GM23338 (cell line): ENCODE measurements at regions not wholly inside any gene's neighbourhood (a gene's known extent, or its start where the extent isn't known, plus 50 kb on each side); places are given as distances from the start of the nearest gene placed in this dataset.

ENCODE experiments used
- ATAC-seq: fragments of 200-7000 bp; cut with Tn5 transposase; 3 replicates; pipeline ENCODE4 v1.9.1; 2020
- DNase-seq: peaks from one replicate; pipeline ENCODE4 v3.0.0-alpha.2; 2015; ENCODE audit warnings: low spot score
- H2AFZ ChIP-seq: fragments of 200-600 bp; sonication (generic); 2 replicates; pipeline ENCODE4 v1.8.0; 2016; ENCODE audit warnings: antibody characterized with exemption, mild to moderate bottlenecking, moderate library complexity
- H3F3A ChIP-seq: fragments of 200-600 bp; sonication (generic); replicated peaks from 2 replicates; pipeline ENCODE4 v1.8.0; 2017; ENCODE audit warnings: antibody characterized with exemption, mixed run types, low read depth
- H3K27ac ChIP-seq: fragments of 200-600 bp; sonication (generic); 2 replicates; pipeline ENCODE4 v1.6.1; 2016; ENCODE audit warnings: low read depth
- H3K27me3 ChIP-seq: fragments of 200-600 bp; sonication (generic); 2 replicates; pipeline ENCODE4 v1.8.0; 2016; ENCODE audit warnings: mild to moderate bottlenecking, mixed run types, moderate library complexity; ENCODE audit not compliant: insufficient read depth
- H3K36me3 ChIP-seq: fragments of 200-600 bp; sonication (generic); 2 replicates; pipeline ENCODE4 v1.8.0; 2016; ENCODE audit warnings: mild to moderate bottlenecking; ENCODE audit not compliant: insufficient read depth
- H3K4me1 ChIP-seq: fragments of 200-600 bp; sonication (generic); 2 replicates; pipeline ENCODE4 v1.8.0; 2016; ENCODE audit warnings: mild to moderate bottlenecking, moderate library complexity; ENCODE audit not compliant: insufficient read depth
- H3K4me2 ChIP-seq: fragments of 200-600 bp; sonication (generic); 2 replicates; pipeline ENCODE4 v1.7.1; 2017; ENCODE audit warnings: mixed run types
- H3K4me3 ChIP-seq: fragments of 200-600 bp; sonication (generic); 2 replicates; pipeline ENCODE4 v1.6.1; 2016; ENCODE audit warnings: mixed run types
- H3K79me2 ChIP-seq: fragments of 200-600 bp; sonication (generic); replicated peaks from 2 replicates; pipeline ENCODE4 v1.8.0; 2017; ENCODE audit warnings: mild to moderate bottlenecking; ENCODE audit not compliant: insufficient read depth
- H3K9me2 ChIP-seq: fragments of 200-600 bp; sonication (generic); 2 replicates; pipeline ENCODE4 v1.8.0; 2017; ENCODE audit not compliant: insufficient read depth
- H4K20me1 ChIP-seq: fragments of 200-600 bp; sonication (generic); replicated peaks from 2 replicates; pipeline ENCODE4 v1.8.0; 2017; ENCODE audit warnings: mild to moderate bottlenecking; ENCODE audit not compliant: insufficient read depth
- H3K27ac Mint-ChIP-seq: 2 replicates; pipeline ENCODE4 v1.8.0; 2020; ENCODE audit warnings: inconsistent platforms, mild to moderate bottlenecking, moderate library complexity, mixed read lengths
- H3K27me3 Mint-ChIP-seq: 3 replicates; pipeline ENCODE4 v1.8.0; 2022; ENCODE audit warnings: low read depth, mild to moderate bottlenecking, moderate library complexity, mixed read lengths, inconsistent platforms; ENCODE audit not compliant: insufficient read depth, poor library complexity
- H3K36me3 Mint-ChIP-seq: 3 replicates; pipeline ENCODE4 v1.8.0; 2021; ENCODE audit warnings: low read depth, mild to moderate bottlenecking, inconsistent platforms, moderate library complexity, mixed read lengths
- H3K4me1 Mint-ChIP-seq: 3 replicates; pipeline ENCODE4 v1.8.0; 2020; ENCODE audit warnings: mild to moderate bottlenecking, inconsistent platforms, mixed read lengths
- H3K4me3 Mint-ChIP-seq: 3 replicates; pipeline ENCODE4 v1.8.0; 2021; ENCODE audit warnings: moderate library complexity, mild to moderate bottlenecking, inconsistent platforms, mixed read lengths
- H3K9me3 Mint-ChIP-seq: 3 replicates; pipeline ENCODE4 v1.8.0; 2020; ENCODE audit warnings: moderate library complexity, mild to moderate bottlenecking, inconsistent platforms, mixed read lengths
- CREB1 ChIP-seq: fragments of 250-450 bp; sonication (Bioruptor Pico); IDR thresholded peaks from 2 replicates; pipeline ENCODE4 v1.5.0; 2020; ENCODE audit warnings: low read depth, mild to moderate bottlenecking, moderate library complexity
- EZH2 ChIP-seq: fragments of 200-600 bp; sonication (generic); IDR thresholded peaks from one replicate; pipeline ENCODE4 v1.8.0; 2017; ENCODE audit warnings: antibody characterized with exemption, mild to moderate bottlenecking, low read depth; ENCODE audit not compliant: unreplicated experiment
- EZH2phosphoT487 ChIP-seq: fragments of 200-600 bp; sonication (generic); IDR thresholded peaks from one replicate; pipeline ENCODE4 v1.8.1; 2018; ENCODE audit warnings: antibody characterized with exemption; ENCODE audit not compliant: unreplicated experiment
- JUNB ChIP-seq: IDR thresholded peaks from one replicate; pipeline ENCODE4 v1.6.1; 2016; ENCODE audit warnings: antibody characterized with exemption; ENCODE audit not compliant: unreplicated experiment
- NANOG ChIP-seq: IDR thresholded peaks from 2 replicates; pipeline ENCODE4 v1.6.1; 2016; ENCODE audit warnings: antibody characterized with exemption, borderline replicate concordance
- POLR2AphosphoS5 ChIP-seq: IDR thresholded peaks from 2 replicates; pipeline ENCODE4 v1.6.1; 2016; ENCODE audit warnings: antibody characterized with exemption, low read depth
- REST ChIP-seq: IDR thresholded peaks from one replicate; pipeline ENCODE4 v1.6.1; 2018; ENCODE audit warnings: antibody characterized with exemption; ENCODE audit not compliant: unreplicated experiment
- STAT1 ChIP-seq: IDR thresholded peaks from one replicate; pipeline ENCODE4 v1.6.1; 2016; ENCODE audit warnings: antibody characterized with exemption; ENCODE audit not compliant: unreplicated experiment
- ZNF114 ChIP-seq: fragments of 250-450 bp; sonication (Bioruptor Pico); IDR thresholded peaks from 2 replicates; pipeline ENCODE4 v1.5.0; 2020; ENCODE audit warnings: mild to moderate bottlenecking, moderate library complexity
- ZNF331 ChIP-seq: fragments of 250-450 bp; sonication (Bioruptor Pico); IDR thresholded peaks from 2 replicates; pipeline ENCODE4 v1.5.0; 2020; ENCODE audit warnings: low read depth, mild to moderate bottlenecking, moderate library complexity
- TF ChIP-seq, protein P1 (sequence below): fragments of 250-450 bp; sonication (Bioruptor Pico); IDR thresholded peaks from 2 replicates; pipeline ENCODE4 v1.5.0; 2020; ENCODE audit warnings: mild to moderate bottlenecking, moderate library complexity
- TF ChIP-seq, protein P2 (sequence below), 2 experiments: fragments of 200-600 bp in 1 of 2; sonication (generic) in 1 of 2; conservative IDR thresholded peaks; 2 replicates each; pipeline versions ENCODE4 v1.5.1 to v1.6.1; 2016 to 2017; ENCODE audit warnings: antibody characterized with exemption in 2 of 2, low read depth in 2 of 2, mild to moderate bottlenecking in 2 of 2, moderate library complexity in 1 of 2
- TF ChIP-seq, protein P3 (sequence below): IDR thresholded peaks from 2 replicates; pipeline ENCODE4 v1.6.1; 2016; ENCODE audit warnings: antibody characterized with exemption

GRCh38 chr11:112367461-112367860, 106.8 kb upstream of the PLET1 start:
- DNase-seq = no peak
- Histone ChIP-seq H2AFZ (no peak overlapping the region), H3K27me3 (no peaks in the 10 kb centered on the region), H3K4me1 (no peaks in the 10 kb centered on the region), H3K4me2 (no peak overlapping the region), H3K79me2 (no peaks in the 10 kb centered on the region), H3K36me3 (no peaks in the 10 kb centered on the region), H4K20me1 (no peaks in the 10 kb centered on the region), H3K4me3 (no peak overlapping the region), H3K9me2 (peaks cover 9% of the 10 kb centered on the region; the same call in 1 of the 2 replicates), H3K27ac (no peak overlapping the region), H3F3A (no peaks in the 10 kb centered on the region)
- TF ChIP-seq NANOG (no peak), STAT1 (no peak), ZNF331 (no peak), POLR2AphosphoS5 (no peak), CREB1 (no peak), JUNB (no peak), ZNF114 (CRISPR knock-in tag) (no peak), REST (no peak), EZH2phosphoT487 (no peak), EZH2 (no peak)
- TF ChIP-seq, protein P1, sequence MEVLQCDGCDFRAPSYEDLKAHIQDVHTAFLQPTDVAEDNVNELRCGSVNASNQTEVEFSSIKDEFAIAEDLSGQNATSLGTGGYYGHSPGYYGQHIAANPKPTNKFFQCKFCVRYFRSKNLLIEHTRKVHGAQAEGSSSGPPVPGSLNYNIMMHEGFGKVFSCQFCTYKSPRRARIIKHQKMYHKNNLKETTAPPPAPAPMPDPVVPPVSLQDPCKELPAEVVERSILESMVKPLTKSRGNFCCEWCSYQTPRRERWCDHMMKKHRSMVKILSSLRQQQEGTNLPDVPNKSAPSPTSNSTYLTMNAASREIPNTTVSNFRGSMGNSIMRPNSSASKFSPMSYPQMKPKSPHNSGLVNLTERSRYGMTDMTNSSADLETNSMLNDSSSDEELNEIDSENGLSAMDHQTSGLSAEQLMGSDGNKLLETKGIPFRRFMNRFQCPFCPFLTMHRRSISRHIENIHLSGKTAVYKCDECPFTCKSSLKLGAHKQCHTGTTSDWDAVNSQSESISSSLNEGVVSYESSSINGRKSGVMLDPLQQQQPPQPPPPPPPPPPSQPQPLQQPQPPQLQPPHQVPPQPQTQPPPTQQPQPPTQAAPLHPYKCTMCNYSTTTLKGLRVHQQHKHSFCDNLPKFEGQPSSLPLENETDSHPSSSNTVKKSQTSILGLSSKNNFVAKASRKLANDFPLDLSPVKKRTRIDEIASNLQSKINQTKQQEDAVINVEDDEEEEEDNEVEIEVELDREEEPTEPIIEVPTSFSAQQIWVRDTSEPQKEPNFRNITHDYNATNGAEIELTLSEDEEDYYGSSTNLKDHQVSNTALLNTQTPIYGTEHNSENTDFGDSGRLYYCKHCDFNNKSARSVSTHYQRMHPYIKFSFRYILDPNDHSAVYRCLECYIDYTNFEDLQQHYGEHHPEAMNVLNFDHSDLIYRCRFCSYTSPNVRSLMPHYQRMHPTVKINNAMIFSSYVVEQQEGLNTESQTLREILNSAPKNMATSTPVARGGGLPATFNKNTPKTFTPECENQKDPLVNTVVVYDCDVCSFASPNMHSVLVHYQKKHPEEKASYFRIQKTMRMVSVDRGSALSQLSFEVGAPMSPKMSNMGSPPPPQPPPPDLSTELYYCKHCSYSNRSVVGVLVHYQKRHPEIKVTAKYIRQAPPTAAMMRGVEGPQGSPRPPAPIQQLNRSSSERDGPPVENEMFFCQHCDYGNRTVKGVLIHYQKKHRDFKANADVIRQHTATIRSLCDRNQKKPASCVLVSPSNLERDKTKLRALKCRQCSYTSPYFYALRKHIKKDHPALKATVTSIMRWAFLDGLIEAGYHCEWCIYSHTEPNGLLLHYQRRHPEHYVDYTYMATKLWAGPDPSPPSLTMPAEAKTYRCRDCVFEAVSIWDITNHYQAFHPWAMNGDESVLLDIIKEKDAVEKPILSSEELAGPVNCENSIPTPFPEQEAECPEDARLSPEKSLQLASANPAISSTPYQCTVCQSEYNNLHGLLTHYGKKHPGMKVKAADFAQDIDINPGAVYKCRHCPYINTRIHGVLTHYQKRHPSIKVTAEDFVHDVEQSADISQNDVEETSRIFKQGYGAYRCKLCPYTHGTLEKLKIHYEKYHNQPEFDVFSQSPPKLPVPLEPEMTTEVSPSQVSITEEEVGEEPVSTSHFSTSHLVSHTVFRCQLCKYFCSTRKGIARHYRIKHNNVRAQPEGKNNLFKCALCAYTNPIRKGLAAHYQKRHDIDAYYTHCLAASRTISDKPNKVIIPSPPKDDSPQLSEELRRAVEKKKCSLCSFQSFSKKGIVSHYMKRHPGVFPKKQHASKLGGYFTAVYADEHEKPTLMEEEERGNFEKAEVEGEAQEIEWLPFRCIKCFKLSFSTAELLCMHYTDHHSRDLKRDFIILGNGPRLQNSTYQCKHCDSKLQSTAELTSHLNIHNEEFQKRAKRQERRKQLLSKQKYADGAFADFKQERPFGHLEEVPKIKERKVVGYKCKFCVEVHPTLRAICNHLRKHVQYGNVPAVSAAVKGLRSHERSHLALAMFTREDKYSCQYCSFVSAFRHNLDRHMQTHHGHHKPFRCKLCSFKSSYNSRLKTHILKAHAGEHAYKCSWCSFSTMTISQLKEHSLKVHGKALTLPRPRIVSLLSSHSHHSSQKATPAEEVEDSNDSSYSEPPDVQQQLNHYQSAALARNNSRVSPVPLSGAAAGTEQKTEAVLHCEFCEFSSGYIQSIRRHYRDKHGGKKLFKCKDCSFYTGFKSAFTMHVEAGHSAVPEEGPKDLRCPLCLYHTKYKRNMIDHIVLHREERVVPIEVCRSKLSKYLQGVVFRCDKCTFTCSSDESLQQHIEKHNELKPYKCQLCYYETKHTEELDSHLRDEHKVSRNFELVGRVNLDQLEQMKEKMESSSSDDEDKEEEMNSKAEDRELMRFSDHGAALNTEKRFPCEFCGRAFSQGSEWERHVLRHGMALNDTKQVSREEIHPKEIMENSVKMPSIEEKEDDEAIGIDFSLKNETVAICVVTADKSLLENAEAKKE (CRISPR knock-in tag) = no peak
- TF ChIP-seq, protein P2, sequence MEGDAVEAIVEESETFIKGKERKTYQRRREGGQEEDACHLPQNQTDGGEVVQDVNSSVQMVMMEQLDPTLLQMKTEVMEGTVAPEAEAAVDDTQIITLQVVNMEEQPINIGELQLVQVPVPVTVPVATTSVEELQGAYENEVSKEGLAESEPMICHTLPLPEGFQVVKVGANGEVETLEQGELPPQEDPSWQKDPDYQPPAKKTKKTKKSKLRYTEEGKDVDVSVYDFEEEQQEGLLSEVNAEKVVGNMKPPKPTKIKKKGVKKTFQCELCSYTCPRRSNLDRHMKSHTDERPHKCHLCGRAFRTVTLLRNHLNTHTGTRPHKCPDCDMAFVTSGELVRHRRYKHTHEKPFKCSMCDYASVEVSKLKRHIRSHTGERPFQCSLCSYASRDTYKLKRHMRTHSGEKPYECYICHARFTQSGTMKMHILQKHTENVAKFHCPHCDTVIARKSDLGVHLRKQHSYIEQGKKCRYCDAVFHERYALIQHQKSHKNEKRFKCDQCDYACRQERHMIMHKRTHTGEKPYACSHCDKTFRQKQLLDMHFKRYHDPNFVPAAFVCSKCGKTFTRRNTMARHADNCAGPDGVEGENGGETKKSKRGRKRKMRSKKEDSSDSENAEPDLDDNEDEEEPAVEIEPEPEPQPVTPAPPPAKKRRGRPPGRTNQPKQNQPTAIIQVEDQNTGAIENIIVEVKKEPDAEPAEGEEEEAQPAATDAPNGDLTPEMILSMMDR (conservative IDR thresholded peaks at IDR 0.05; ENCODE audit: low read depth in 2 of 2) = no peak
- TF ChIP-seq, protein P3, sequence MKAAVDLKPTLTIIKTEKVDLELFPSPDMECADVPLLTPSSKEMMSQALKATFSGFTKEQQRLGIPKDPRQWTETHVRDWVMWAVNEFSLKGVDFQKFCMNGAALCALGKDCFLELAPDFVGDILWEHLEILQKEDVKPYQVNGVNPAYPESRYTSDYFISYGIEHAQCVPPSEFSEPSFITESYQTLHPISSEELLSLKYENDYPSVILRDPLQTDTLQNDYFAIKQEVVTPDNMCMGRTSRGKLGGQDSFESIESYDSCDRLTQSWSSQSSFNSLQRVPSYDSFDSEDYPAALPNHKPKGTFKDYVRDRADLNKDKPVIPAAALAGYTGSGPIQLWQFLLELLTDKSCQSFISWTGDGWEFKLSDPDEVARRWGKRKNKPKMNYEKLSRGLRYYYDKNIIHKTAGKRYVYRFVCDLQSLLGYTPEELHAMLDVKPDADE = no peak
- Mint-ChIP-seq H3K4me3 (no peak overlapping the region), H3K9me3 (no peaks in the 10 kb centered on the region), H3K27ac (no peak overlapping the region), H3K36me3 (no peaks in the 10 kb centered on the region), H3K27me3 (peaks cover 4% of the 10 kb centered on the region), H3K4me1 (peaks cover 4% of the 10 kb centered on the region)
- ATAC-seq = no peak
